Pancreas (tissue), 10 donors: ENCODE measurements at regions not wholly inside any gene's neighbourhood (a gene's known extent, or its start where the extent isn't known, plus 50 kb on each side); places are given as distances from the start of the nearest gene placed in this dataset.

Source experiments
- ATAC-seq, 4 donors: fragments of 200-7000 bp; cut with Tn5 transposase; one replicate each; pipeline versions ENCODE4 v1.8.0 to v1.9.1; 2020; ENCODE audit warnings: mild to moderate bottlenecking in 4 of 4, moderate library complexity in 4 of 4
- DNase-seq, 6 donors: peaks; one replicate each; pipeline ENCODE4 v3.0.0-alpha.2; 2020
- FAIRE-seq: peaks from 2 replicates; lab custom pipeline; 2012; peaks lifted over from hg19 to GRCh38; lab: Jason Lieb, UNC
- H3K27ac ChIP-seq, 4 donors: fragments of 200-600 bp; sonication (generic); 1 replicate in 3 of 4; 2 replicates in 1 of 4; pipeline versions ENCODE4 v1.5.0 to v1.8.0; 2020
- H3K27me3 ChIP-seq, 4 donors: fragments of 200-600 bp; one replicate each; pipeline ENCODE4 v1.8.0; 2021
- H3K36me3 ChIP-seq, 3 donors: fragments of 200-600 bp; sonication (generic) in 1 of 3; one replicate each; pipeline versions ENCODE4 v1.5.0 to v1.8.0; 2020 to 2021
- H3K4me1 ChIP-seq, 3 donors: fragments of 200-600 bp; one replicate each; pipeline ENCODE4 v1.8.0; 2021
- H3K4me3 ChIP-seq, 4 donors: fragments of 200-600 bp; sonication (generic) in 2 of 4; one replicate each; pipeline versions ENCODE4 v1.5.0 to v1.8.0; 2020 to 2021
- H3K9me3 ChIP-seq, 4 donors: fragments of 200-600 bp; one replicate each; pipeline ENCODE4 v1.8.0; 2021
- WGBS, 2 donors: extraction: QIAGEN DNeasy Blood & Tissue Kit; methylation state at CpG; one replicate each; pipeline ENCODE4 v1.1.7; 2013; 5-methylcytosine and 5-hydroxymethylcytosine counted together
- intact Hi-C, 3 donors: fragments of 100-400 bp; cut with DNase I; formaldehyde crosslinking; loops; one replicate each; pipeline versions ENCODE4 v1.11.1 to v1.14.2; 2022
- TF ChIP-seq, protein P1 (sequence below), 4 donors: fragments of 200-600 bp; sonication (generic) in 3 of 4; IDR thresholded peaks; one replicate each; pipeline versions ENCODE4 v1.5.0 to v1.8.0; 2021; ENCODE audit warnings: antibody characterized with exemption in 4 of 4
- donor health status: healthy with polysubstance abuse.
- donor health status: DM: no; HTN: no; CAD: no; lungs with moderate emphysema.
- donor health status: DM: no; HTN: no; CAD: no.
- donor health status: control.
- donor health status: control.
- donor health status: Bipolar disorder and iron deficiency.
- donor health status: DM: yes; HTN: yes; CAD: no.
- donor health status: DM: no; HTN: no; CAD: no.
- donor health status: DM: no; HTN: no; CAD: no.
- donor health status: DM: yes; HTN: yes; CAD: no.

DNA sequence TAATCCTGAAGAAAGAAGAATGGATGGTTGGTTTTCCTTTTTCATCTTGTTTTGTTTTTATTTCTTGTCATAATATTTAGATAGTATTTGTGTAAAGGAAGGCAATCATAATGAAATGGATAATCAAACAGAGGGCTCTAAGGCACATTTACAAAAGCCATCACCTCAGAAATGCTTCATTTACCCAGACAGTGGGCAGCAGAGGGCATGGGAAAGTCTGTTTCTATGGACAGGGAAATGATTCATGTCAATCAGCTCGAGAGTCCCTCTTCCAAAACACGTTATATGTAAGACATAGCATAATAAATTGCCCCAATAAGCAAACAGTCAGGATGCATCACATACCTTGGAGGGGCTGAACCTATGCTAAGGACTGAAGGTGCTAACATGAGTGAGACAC is 426.1 kb downstream of the PLPP3 start:
- no peak for ATAC-seq
- intact Hi-C loops: no loop called here
- H3K4me3 ChIP-seq: no peak overlapping the region

DNA sequence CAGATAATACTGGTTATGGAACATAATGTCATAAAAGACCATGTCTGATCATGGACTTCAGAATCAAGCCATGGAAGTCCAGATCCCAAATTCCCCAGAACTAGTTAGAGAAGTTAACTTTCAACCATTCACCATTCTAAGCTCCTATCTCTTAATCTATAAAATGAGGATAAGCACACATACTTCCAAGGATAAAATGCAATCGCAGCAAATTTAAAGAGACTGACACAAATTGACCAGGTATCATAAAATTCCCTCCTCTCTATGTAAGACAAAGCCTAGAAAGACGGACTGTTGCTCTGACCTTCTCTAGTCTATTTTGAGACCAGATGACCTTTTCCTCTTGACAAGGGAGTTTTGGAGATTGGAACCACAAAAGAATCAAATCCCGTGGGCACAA is 426.7 kb downstream of the PLPP3 start:
- no peak for DNase-seq
- no peak overlapping the region for H3K4me3 ChIP-seq
- intact Hi-C loops: no loop called here
- H3K27ac ChIP-seq: no peak overlapping the region
- FAIRE-seq: no peak
- no peaks in the 10 kb centered on the region for H3K36me3 ChIP-seq
- ATAC-seq: no peak
- H3K4me1 ChIP-seq: no peaks in the 10 kb centered on the region
- no peaks in the 10 kb centered on the region for H3K9me3 ChIP-seq
- TF ChIP-seq, protein P1, sequence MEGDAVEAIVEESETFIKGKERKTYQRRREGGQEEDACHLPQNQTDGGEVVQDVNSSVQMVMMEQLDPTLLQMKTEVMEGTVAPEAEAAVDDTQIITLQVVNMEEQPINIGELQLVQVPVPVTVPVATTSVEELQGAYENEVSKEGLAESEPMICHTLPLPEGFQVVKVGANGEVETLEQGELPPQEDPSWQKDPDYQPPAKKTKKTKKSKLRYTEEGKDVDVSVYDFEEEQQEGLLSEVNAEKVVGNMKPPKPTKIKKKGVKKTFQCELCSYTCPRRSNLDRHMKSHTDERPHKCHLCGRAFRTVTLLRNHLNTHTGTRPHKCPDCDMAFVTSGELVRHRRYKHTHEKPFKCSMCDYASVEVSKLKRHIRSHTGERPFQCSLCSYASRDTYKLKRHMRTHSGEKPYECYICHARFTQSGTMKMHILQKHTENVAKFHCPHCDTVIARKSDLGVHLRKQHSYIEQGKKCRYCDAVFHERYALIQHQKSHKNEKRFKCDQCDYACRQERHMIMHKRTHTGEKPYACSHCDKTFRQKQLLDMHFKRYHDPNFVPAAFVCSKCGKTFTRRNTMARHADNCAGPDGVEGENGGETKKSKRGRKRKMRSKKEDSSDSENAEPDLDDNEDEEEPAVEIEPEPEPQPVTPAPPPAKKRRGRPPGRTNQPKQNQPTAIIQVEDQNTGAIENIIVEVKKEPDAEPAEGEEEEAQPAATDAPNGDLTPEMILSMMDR (IDR thresholded peaks at IDR 0.05): no peak
- WGBS, 2 donors: 72 to 75% methylated on average over 3 of the region's 3 CpGs
- no peaks in the 10 kb centered on the region for H3K27me3 ChIP-seq

More for the DNA sequence above, 426.1 kb downstream of the PLPP3 start:
- TF ChIP-seq, protein P1 (IDR thresholded peaks at IDR 0.05): no peak
- FAIRE-seq (no peak), DNase-seq (no peak)
- H3K27ac ChIP-seq: no peak overlapping the region
- H3K4me1 ChIP-seq: no peaks in the 10 kb centered on the region
- H3K36me3 ChIP-seq: no peaks in the 10 kb centered on the region
- no peaks in the 10 kb centered on the region for H3K9me3 ChIP-seq
- H3K27me3 ChIP-seq: no peaks in the 10 kb centered on the region
- WGBS, 2 donors: 69 to 71% methylated on average over 2 of the region's 2 CpGs

- intact Hi-C loops: no loop called here
- H3K36me3 ChIP-seq: no peaks in the 10 kb centered on the region
- H3K4me3 ChIP-seq: no peak overlapping the region
- TF ChIP-seq, protein P1 (IDR thresholded peaks at IDR 0.05): no peak
- DNase-seq (no peak), ATAC-seq (no peak), FAIRE-seq (no peak)
- 87 to 92% methylated on average over 2 of the region's 2 CpGs for WGBS, 2 donors
- H3K9me3 ChIP-seq: no peaks in the 10 kb centered on the region
- H3K27ac ChIP-seq: no peak overlapping the region
- no peaks in the 10 kb centered on the region for H3K4me1 ChIP-seq
- no peaks in the 10 kb centered on the region for H3K27me3 ChIP-seq
Observed at GRCh38 chr1:56151402-56151801, 428.0 kb downstream of the PLPP3 start.

- intact Hi-C loops: no loop called here
- no peaks in the 10 kb centered on the region for H3K27me3 ChIP-seq
- DNase-seq (no peak), FAIRE-seq (no peak), ATAC-seq (no peak)
- H3K4me1 ChIP-seq: no peaks in the 10 kb centered on the region
- H3K27ac ChIP-seq: no peak overlapping the region
- no peaks in the 10 kb centered on the region for H3K9me3 ChIP-seq
- TF ChIP-seq, protein P1 (IDR thresholded peaks at IDR 0.05): no peak
- no peak overlapping the region for H3K4me3 ChIP-seq
- WGBS, 2 donors: 73 to 78% methylated on average over 5 of the region's 5 CpGs
- H3K36me3 ChIP-seq: no peaks in the 10 kb centered on the region
Observed at GRCh38 chr1:56150441-56151215, 428.7 kb downstream of the PLPP3 start.

DNA sequence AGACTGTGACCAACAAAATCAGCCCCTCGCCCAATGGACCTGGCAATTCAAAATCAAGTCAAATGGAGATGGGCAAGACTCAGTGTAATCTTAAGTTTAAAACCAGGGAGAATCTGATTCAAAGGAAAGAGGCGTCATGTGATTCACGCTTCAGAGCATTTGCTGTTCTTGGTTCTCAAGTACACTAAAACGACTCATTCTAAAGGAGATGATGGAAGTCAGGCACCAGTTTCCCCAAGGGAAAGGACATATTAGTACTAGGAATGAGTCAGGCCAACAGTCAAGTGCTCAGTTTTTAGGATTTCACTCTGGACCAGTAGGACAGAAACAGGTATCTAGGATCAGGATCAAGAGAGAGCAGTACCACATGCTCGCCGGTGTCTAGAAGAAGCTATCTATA is 429.6 kb downstream of the PLPP3 start:
- FAIRE-seq (no peak), ATAC-seq (no peak), DNase-seq (no peak)
- WGBS, 2 donors: 83 to 85% methylated on average over 6 of the region's 6 CpGs
- intact Hi-C loops: no loop called here
- Histone ChIP-seq H3K27me3 (no peaks in the 10 kb centered on the region), H3K27ac (no peak overlapping the region), H3K9me3 (no peaks in the 10 kb centered on the region), H3K4me1 (no peaks in the 10 kb centered on the region), H3K36me3 (no peaks in the 10 kb centered on the region), H3K4me3 (no peak overlapping the region)
- TF ChIP-seq, protein P1 (IDR thresholded peaks at IDR 0.05): no peak
